ENCODE measurements at regions not wholly inside any gene's neighbourhood (a gene's known extent, or its start where the extent isn't known, plus 50 kb on each side); places are given as distances from the start of the nearest gene placed in this dataset.

DNA sequence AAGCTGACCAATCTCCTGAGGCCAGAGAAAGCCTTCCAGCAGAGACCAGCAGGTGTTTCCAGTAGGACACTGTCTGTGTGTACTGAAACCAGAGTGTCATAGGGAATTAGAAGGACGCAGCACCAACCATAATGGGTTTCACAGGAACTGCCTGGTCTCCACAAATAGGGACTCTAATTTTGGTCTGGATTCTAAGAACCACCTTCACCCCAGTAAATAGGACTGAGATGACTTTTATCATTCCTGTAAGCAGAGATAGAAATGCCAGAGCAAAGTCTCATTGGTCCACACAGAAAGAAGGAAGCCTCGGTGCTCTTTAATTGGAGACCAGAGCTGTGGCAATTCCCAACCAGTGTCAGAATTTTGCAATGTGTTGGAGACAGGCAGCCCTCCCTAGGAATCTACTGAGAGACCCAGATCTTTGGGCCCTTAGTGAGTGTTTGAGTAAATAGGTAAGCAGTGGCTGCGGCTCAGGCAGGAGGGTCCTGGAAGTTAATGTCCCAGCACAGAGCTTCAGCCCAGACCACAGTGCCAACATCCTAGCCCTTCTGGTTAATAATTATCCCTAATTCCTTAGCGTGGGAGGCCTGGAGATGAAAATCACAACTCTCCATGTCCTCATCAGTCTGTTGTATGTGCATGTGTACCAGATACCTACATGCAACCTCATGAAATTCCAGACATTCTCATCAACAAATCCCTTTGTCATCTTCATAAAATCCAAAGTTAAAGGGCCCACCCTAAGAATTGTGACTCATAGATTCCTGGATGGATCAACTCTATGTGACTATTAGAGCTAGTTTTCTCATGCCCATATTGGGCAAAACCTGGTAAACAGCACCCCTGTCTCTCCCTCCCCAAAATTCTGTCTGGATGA, 81.2 kb downstream of the UNC5CL start:
- TF ChIP-seq, protein P1, sequence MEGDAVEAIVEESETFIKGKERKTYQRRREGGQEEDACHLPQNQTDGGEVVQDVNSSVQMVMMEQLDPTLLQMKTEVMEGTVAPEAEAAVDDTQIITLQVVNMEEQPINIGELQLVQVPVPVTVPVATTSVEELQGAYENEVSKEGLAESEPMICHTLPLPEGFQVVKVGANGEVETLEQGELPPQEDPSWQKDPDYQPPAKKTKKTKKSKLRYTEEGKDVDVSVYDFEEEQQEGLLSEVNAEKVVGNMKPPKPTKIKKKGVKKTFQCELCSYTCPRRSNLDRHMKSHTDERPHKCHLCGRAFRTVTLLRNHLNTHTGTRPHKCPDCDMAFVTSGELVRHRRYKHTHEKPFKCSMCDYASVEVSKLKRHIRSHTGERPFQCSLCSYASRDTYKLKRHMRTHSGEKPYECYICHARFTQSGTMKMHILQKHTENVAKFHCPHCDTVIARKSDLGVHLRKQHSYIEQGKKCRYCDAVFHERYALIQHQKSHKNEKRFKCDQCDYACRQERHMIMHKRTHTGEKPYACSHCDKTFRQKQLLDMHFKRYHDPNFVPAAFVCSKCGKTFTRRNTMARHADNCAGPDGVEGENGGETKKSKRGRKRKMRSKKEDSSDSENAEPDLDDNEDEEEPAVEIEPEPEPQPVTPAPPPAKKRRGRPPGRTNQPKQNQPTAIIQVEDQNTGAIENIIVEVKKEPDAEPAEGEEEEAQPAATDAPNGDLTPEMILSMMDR (conservative IDR thresholded peaks at IDR 0.05; ENCODE audit: low read depth) = no peak
- peak; percentile 82 for DNase-seq (ENCODE audit: low spot score)
- POLR2A ChIA-PET (ENCODE audit: low non-redundant PET) = no interaction called here
- CTCF ChIA-PET = interaction anchor here (0.7 to 1.0 kb wide), 2 partner anchors 246 to 289 kb away, joined by 3 to 4 read pairs; no protein-coding TSS in a partner anchor
- H3K27ac ChIP-seq = no peak overlapping the region

DNA sequence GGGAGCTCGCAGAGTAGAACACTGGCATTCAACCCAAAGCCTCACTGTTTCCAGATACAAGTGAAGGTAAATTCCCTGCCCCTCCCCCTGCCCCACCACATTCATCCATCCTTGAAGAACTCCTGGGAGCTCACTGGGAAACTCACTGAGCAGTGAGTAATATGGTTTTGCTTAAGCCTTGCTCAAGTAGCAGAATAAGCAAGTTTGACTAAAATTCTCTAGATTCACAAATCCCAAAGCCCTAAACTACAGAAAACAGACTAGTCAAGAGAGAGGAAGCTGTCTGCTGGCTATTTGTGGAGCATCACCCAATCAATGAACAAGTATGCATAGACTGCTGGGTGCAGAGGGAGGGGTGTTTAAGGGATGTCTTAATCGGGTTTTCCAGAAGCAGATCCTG, 82.1 kb downstream of the UNC5CL start:
- no peak for DNase-seq (ENCODE audit: low spot score)
- TF ChIP-seq, protein P1 (conservative IDR thresholded peaks at IDR 0.05; ENCODE audit: low read depth) = no peak
- ChIA-PET CTCF (interaction anchor here (1.0 kb wide), 1 partner anchor 288 kb away, joined by 3 read pairs; no protein-coding TSS in a partner anchor), POLR2A (ENCODE audit: low non-redundant PET) (no interaction called here)
- no peak overlapping the region for H3K27ac ChIP-seq

DNA sequence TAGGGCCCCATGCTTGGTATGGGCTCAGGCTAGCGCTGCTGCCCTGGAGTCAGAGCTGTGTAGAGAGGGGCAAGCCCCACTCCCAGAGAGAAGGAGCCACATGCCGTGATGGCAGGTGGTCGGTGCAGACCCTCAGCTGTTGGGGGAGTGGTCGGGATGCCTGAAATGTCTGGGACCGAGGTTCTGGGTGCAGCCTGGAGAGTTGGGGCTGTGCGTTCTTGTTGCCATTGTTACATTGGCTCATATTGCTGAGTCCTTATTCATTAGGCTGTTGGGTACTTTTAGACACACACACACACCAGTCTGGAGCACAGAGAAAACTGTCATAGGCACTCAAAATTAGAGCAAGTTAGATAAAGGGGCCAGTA, 83.9 kb downstream of the UNC5CL start:
- H3K27ac ChIP-seq = no peak overlapping the region
- ChIA-PET POLR2A (ENCODE audit: low non-redundant PET) (no interaction called here), CTCF (no interaction called here)
- no peak for DNase-seq (ENCODE audit: low spot score)
- TF ChIP-seq, protein P1 (conservative IDR thresholded peaks at IDR 0.05; ENCODE audit: low read depth) = no peak

DNA sequence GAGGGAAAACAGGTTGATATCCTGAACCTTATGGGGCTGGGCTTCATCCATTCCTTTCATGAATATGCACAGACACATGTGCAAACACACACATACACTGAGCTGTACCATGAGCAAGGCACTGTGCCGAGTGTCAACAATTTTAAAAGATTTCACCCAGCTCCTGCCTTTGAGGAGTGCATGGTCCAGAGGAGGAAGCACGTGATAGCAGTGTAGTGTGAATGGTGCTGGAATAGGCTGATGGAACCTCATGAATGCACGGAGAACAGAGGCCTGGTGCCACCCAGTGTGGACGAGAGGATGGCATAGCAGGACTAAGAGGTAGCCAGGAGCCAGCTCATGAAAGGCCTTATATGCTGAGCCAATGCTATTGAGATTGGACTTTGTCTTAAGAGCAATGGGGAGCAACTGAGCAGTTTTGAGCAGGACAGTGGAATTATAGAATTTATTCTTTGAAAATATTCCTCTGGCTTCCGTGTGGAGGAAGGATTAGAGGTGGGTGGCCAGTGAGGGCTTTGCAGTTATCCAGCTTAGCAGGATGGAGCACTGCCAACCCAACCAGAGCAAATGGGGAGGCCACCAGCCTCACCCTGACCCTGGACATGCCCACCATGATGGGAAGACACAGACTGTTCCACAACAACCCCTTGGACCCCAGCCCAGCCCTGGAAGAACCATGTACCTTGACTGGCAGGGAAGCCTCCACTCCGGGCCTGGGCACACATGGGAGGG, 84.4 kb downstream of the UNC5CL start:
- H3K27ac ChIP-seq = no peak overlapping the region
- ChIA-PET CTCF (no interaction called here), POLR2A (ENCODE audit: low non-redundant PET) (no interaction called here)
- TF ChIP-seq, protein P1 (conservative IDR thresholded peaks at IDR 0.05; ENCODE audit: low read depth) = no peak
- no peak for DNase-seq (ENCODE audit: low spot score)

DNA sequence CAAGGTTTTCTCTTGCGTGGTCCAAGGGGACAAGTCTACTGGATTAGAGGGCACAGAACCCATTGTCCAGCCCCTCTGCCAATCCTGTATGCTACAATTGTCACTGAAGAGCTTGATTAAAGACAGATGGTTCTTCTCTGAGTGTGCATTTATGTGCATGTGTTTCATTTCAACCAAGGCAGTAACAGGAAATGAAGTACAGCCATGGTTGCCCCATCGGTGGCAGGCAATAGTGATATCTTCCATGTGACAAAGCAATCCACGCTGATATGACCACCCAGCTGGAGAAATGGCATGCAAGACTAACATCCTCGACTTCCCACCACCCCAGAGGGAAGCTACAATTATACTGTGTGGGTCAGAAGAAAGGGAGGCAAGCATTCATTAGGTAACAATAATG, 85.5 kb downstream of the UNC5CL start:
- DNase-seq (ENCODE audit: low spot score) = no peak
- ChIA-PET POLR2A (ENCODE audit: low non-redundant PET) (no interaction called here), CTCF (interaction anchor here (1.2 kb wide), 1 partner anchor 11 kb away, joined by 3 read pairs; no protein-coding TSS in a partner anchor)
- TF ChIP-seq, protein P1 (conservative IDR thresholded peaks at IDR 0.05; ENCODE audit: low read depth) = no peak
- H3K27ac ChIP-seq = no peak overlapping the region

DNA sequence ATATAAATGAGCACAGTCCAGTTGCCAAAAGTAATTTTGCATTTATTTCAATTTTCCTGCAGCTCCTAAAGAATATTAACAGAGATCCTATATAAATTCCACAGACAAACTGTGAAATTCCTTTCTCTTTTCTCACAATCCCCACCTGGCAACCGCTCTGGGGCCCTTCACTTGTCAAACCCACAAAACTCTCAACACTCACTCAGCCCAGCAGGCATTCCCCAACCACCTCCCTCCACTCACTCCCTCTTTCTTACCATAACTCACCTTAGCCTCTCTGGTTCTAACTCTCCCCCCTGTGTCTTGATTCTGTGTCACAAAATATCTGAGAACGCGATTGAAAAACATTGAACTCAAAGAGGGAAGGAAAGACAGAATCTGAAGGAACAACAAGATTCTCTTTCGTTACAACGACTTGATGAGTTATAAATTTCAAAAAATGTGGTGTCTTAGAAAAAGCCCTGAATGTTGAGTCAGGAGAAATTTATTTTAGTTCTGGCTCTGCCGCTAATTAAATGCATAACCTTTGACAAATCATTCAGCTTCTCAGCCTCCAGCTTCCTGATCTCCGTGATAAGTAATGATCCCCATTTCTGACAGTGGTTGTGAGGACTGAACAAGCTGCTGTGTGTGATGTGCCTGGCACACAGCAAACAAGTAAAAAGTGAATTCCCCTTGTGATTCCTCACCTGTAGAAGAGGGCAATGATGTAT, 87.9 kb downstream of the UNC5CL start:
- TF ChIP-seq, protein P1 (conservative IDR thresholded peaks at IDR 0.05; ENCODE audit: low read depth) = no peak
- POLR2A ChIA-PET (ENCODE audit: low non-redundant PET) = no interaction called here
- CTCF ChIA-PET = no interaction called here
- DNase-seq (ENCODE audit: low spot score) = peak; percentile 51
- no peak overlapping the region for H3K27ac ChIP-seq
